Gastrocnemius medialis (tissue), 4 donors: ENCODE measurements at regions not wholly inside any gene's neighbourhood (a gene's known extent, or its start where the extent isn't known, plus 50 kb on each side); places are given as distances from the start of the nearest gene placed in this dataset.

Experiments used
- ATAC-seq, 2 donors: fragments of 150-250 bp; one replicate each; pipeline ENCODE4 v1.9.1; 2016
- DNase-seq, 2 donors: peaks; one replicate each; pipeline ENCODE4 v3.0.0-alpha.2; 2019
- H3K27ac ChIP-seq, 4 donors: fragments of 200-600 bp; sonication (generic); 1 replicate in 1 of 4; 2 replicates in 3 of 4; pipeline ENCODE4 v1.5.1; 2016 to 2018; ENCODE audit warnings: mild to moderate bottlenecking in 2 of 4, moderate library complexity in 1 of 4
- H3K27me3 ChIP-seq, 3 donors: fragments of 200-600 bp; sonication (generic) in 2 of 3; 1 replicate in 1 of 3; 2 replicates in 2 of 3; pipeline versions ENCODE4 v1.5.1 to v1.6.0; 2016 to 2019; ENCODE audit warnings: mild to moderate bottlenecking in 1 of 3, moderate library complexity in 1 of 3
- H3K36me3 ChIP-seq, 2 donors: fragments of 200-600 bp; sonication (generic) in 1 of 2; one replicate each; pipeline ENCODE4 v1.5.1; 2017 to 2018
- H3K4me1 ChIP-seq, 2 donors: fragments of 200-600 bp; sonication (generic) in 1 of 2; one replicate each; pipeline ENCODE4 v1.5.1; 2016 to 2017; ENCODE audit warnings: mild to moderate bottlenecking in 2 of 2
- H3K4me3 ChIP-seq, 4 donors: fragments of 200-600 bp; sonication (generic) in 3 of 4; 1 replicate in 1 of 4; 2 replicates in 3 of 4; pipeline ENCODE4 v1.5.1; 2016 to 2019; ENCODE audit warnings: mild to moderate bottlenecking in 2 of 4
- H3K9me3 ChIP-seq, 3 donors: fragments of 200-600 bp; sonication (generic) in 2 of 3; 1 replicate in 1 of 3; 2 replicates in 2 of 3; pipeline ENCODE4 v1.5.1; 2016 to 2019
- CTCF ChIP-seq, 5 experiments: fragments of 450-650 bp in 3 of 5; fragments of 200-600 bp in 2 of 5; sonication (generic) in 2 of 5; IDR thresholded peaks in 4 of 5; conservative IDR thresholded peaks in 1 of 5; 1 replicate in 4 of 5; 2 replicates in 1 of 5; pipeline ENCODE4 v1.5.1; 2016 to 2019; ENCODE audit warnings: antibody characterized with exemption in 5 of 5, mild to moderate bottlenecking in 3 of 5, moderate library complexity in 3 of 5
- POLR2A ChIP-seq, 2 donors: fragments of 450-650 bp; IDR thresholded peaks; one replicate each; pipeline ENCODE4 v1.6.1; 2017; ENCODE audit warnings: antibody characterized with exemption in 2 of 2, mild to moderate bottlenecking in 2 of 2, moderate library complexity in 2 of 2
- in situ Hi-C, 4 donors: fragments of 200-750 bp; cut with MboI; loops; one replicate each; pipeline versions ENCODE4 v1.15.0 to v1.8.0; 2017; ENCODE audit warnings: low sequenced_read_pairs in 4 of 4
- intact Hi-C: fragments of 100-400 bp; cut with DNase I; formaldehyde crosslinking; loops from one replicate; pipeline ENCODE4 v1.15.1; 2023; ENCODE audit warnings: low total_unique reads

- Histone ChIP-seq H3K27me3 (no peaks in the 10 kb centered on the region), H3K36me3 (no peaks in the 10 kb centered on the region), H3K27ac (no peak overlapping the region), H3K4me3 (no peak overlapping the region), H3K4me1 (no peaks in the 10 kb centered on the region), H3K9me3 (no peaks in the 10 kb centered on the region)
- ATAC-seq = no peak
- in situ Hi-C loops (no loop called here), intact Hi-C loops (no loop called here)
- no peak for DNase-seq
- TF ChIP-seq CTCF (IDR thresholded peaks at IDR 0.05 in 4 of 5, conservative IDR thresholded peaks at IDR 0.05 in 1 of 5) (no peak), POLR2A (IDR thresholded peaks at IDR 0.05) (no peak)
These were observed 176.5 kb downstream of the MEX3B start for GRCh38 chr15:81869161-81869954.

DNA sequence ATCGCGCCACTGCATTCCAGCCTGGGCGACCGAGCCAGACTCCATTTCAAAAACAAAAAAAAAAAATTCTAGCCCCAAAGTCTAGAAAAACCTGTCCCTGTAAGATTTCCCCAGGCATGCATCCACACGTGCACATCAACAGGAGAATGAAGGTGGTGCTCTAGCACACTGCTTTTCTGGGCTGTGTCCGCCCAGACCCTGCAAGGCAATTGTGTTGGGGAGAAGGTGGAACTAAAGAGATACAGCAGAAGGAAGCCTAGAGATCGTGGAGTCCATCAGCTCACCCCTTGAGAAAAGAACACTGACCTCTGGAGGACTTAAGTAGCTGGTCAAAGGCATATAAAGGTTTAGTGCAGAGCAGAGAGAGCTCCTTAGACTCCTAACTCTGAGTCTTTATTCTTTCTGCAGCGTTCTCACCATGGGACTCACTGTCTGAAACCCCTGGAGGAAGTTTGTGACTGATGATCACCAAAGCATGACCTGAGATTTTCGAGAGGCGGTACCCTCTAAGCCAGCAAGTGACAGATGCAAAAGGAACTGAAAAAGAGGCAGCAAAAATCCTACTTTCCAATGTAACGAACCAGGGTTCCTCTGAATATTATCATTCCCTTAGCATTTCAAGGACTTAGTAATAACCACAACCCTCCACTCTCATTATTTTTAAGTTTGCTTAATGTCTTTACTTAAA lies 179.8 kb downstream of the MEX3B start:
- Histone ChIP-seq H3K27me3 (no peaks in the 10 kb centered on the region), H3K4me1 (no peaks in the 10 kb centered on the region), H3K27ac (no peak overlapping the region), H3K36me3 (no peaks in the 10 kb centered on the region), H3K4me3 (no peak overlapping the region), H3K9me3 (no peaks in the 10 kb centered on the region)
- DNase-seq = no peak
- ATAC-seq = no peak
- in situ Hi-C loops = no loop called here
- intact Hi-C loops = no loop called here
- TF ChIP-seq CTCF (IDR thresholded peaks at IDR 0.05 in 4 of 5, conservative IDR thresholded peaks at IDR 0.05 in 1 of 5) (no peak), POLR2A (IDR thresholded peaks at IDR 0.05) (no peak)

GRCh38 chr15:81863162-81863561 lies 182.7 kb downstream of the MEX3B start:
- H3K27me3 ChIP-seq = no peaks in the 10 kb centered on the region
- DNase-seq = no peak
- H3K4me3 ChIP-seq = no peak overlapping the region
- H3K9me3 ChIP-seq = no peaks in the 10 kb centered on the region
- no peak overlapping the region for H3K27ac ChIP-seq
- H3K36me3 ChIP-seq = no peaks in the 10 kb centered on the region
- peaks cover 11 to 15% of the 10 kb centered on the region in 2 donors for H3K4me1 ChIP-seq
- no peak for ATAC-seq
- in situ Hi-C loops = no loop called here
- TF ChIP-seq CTCF (IDR thresholded peaks at IDR 0.05 in 4 of 5, conservative IDR thresholded peaks at IDR 0.05 in 1 of 5) (no peak), POLR2A (IDR thresholded peaks at IDR 0.05) (no peak)
- intact Hi-C loops = no loop called here

DNA sequence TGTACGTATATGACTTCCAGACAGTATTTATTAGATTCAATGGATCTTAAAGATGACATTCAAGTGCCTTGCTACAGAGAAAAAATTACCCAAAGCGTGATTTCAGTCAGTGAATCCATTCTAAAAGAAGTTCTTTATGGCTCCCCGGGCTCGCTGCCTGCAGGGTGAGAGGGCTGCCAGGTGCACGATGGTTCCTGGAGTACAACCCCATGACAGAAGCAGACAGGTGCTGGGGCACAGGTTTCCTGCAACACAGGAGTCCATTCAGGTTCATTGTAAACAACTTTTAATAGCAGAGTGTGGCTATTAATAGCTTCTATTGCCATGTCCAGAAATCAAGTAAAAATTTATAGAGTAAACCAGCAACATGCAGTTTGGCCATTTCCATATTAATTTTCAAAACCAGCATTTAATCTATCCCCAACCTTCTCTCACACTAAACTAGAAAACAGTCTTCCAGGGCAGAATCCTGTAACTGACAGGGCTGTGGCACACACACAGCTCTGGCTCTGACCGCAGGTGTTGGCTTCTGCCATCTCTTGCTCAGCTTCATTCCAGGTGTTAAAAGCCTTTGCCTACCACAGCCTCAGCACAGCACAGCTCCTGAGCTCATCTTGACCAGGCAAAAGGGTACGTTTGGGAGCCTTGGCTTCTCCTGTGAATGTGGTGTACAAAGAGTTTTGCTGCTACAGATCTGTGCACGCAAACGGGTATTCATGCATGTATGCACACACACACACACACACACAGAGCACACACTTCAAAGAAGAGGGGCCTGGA lies 185.9 kb downstream of the MEX3B start:
- Histone ChIP-seq H3K4me3 (no peak overlapping the region), H3K9me3 (no peaks in the 10 kb centered on the region), H3K27ac (peak overlapping the region in 3 of 4 donors; percentile 33 to 59 (median 59)), H3K4me1 (peaks cover 11 to 18% of the 10 kb centered on the region in 2 donors), H3K36me3 (no peaks in the 10 kb centered on the region), H3K27me3 (no peaks in the 10 kb centered on the region)
- ATAC-seq = peak; percentile 83 to 94
- peak; percentile 36 to 46 for DNase-seq
- in situ Hi-C loops (no loop called here), intact Hi-C loops (loop anchor here (2.0 kb wide), 1 partner anchor 55 kb away; no protein-coding TSS in a partner anchor)
- TF ChIP-seq CTCF (IDR thresholded peaks at IDR 0.05 in 4 of 5, conservative IDR thresholded peaks at IDR 0.05 in 1 of 5) (no peak), POLR2A (IDR thresholded peaks at IDR 0.05) (no peak)
